ENCODE measurements at regions not wholly inside any gene's neighbourhood (a gene's known extent, or its start where the extent isn't known, plus 50 kb on each side); places are given as distances from the start of the nearest gene placed in this dataset.

DNA sequence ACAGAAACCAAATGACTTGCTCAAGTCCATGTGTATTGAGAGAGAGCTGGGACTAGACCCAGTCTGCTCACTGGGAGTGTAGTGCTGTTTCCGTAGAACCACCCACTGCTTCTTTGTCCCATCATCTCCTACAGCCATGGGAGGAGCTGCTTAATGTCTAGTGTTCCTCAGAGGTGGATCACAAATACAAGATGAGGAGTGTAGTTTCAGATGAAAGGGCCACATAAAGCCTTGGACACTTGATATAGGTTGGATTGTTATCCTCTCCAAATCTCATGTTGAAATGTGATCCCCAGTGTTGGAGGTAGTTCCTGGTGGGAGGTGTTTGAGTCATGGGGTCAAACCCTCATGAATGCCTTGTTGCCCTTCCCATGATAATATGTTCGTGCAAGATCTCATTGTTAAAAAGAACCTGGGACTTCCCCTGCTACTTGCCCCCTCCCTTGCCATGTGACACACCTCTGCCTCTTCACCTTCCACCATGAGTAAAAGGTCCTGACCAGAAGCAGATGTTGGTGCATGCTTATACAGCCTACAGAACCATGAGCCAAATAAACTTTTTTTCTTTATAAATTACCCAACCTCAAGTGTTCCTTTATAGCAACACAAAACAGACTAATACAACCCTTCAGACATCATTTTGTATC is 127.5 kb upstream of the DNAH14 start:
- TF ChIP-seq, protein P1, sequence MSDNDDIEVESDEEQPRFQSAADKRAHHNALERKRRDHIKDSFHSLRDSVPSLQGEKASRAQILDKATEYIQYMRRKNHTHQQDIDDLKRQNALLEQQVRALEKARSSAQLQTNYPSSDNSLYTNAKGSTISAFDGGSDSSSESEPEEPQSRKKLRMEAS (IDR thresholded peaks at IDR 0.05), result no peak
- TF ChIP-seq, protein P2, sequence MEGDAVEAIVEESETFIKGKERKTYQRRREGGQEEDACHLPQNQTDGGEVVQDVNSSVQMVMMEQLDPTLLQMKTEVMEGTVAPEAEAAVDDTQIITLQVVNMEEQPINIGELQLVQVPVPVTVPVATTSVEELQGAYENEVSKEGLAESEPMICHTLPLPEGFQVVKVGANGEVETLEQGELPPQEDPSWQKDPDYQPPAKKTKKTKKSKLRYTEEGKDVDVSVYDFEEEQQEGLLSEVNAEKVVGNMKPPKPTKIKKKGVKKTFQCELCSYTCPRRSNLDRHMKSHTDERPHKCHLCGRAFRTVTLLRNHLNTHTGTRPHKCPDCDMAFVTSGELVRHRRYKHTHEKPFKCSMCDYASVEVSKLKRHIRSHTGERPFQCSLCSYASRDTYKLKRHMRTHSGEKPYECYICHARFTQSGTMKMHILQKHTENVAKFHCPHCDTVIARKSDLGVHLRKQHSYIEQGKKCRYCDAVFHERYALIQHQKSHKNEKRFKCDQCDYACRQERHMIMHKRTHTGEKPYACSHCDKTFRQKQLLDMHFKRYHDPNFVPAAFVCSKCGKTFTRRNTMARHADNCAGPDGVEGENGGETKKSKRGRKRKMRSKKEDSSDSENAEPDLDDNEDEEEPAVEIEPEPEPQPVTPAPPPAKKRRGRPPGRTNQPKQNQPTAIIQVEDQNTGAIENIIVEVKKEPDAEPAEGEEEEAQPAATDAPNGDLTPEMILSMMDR (IDR thresholded peaks at IDR 0.05; ENCODE audit: low read depth, low read length, missing input control), result no peak
- TF ChIP-seq JUND (IDR thresholded peaks at IDR 0.05), result no peak

All from liver (tissue), 3 donors.